IMR-90 (cell line): ENCODE measurements at regions not wholly inside any gene's neighbourhood (a gene's known extent, or its start where the extent isn't known, plus 50 kb on each side); places are given as distances from the start of the nearest gene placed in this dataset.
A peak's percentile ranks its signal among the peaks of the same experiment; 100 is the strongest.

Source experiments
- ATAC-seq: fragments of 200-7000 bp; cut with Tn5 transposase; 2 replicates; pipeline ENCODE4 v1.9.1; 2020; ENCODE audit warnings: low read depth, mild to moderate bottlenecking, moderate library complexity
- BruUV-seq: library from RNA; stranded (reverse); fragments of 400-500 nt; replicated peaks from 2 replicates; lab custom pipeline; 2021; lab: Mats Ljungman, UMichigan
- CTCF ChIA-PET: fragments of 300-600 bp; formaldehyde crosslinking; extraction: SDS; loops from one replicate; lab custom pipeline; 2021; ENCODE audit warnings: antibody characterized with exemption; lab: Yijun Ruan, JAX
- POLR2A ChIA-PET: fragments of 300-600 bp; sonication (Branson Sonifier 250); formaldehyde crosslinking; loops from one replicate; lab custom pipeline; 2022; ENCODE audit warnings: antibody characterized with exemption; ENCODE audit not compliant: unreplicated experiment; lab: Charles Lee
- DNase-seq: peaks from one replicate; pipeline ENCODE4 v3.0.0; 2013
- H2AFZ ChIP-seq: replicated peaks from 2 replicates; pipeline ENCODE3; 2013; ENCODE audit warnings: low read length, mild to moderate bottlenecking; ENCODE audit not compliant: poor library complexity
- H2AK5ac ChIP-seq: 2 replicates; pipeline ENCODE4 v1.6.1; 2013; ENCODE audit warnings: low read depth, low read length, inconsistent platforms
- H2AK9ac ChIP-seq: replicated peaks from 2 replicates; pipeline ENCODE3; 2013; ENCODE audit warnings: mild to moderate bottlenecking, low read depth, low read length, moderate library complexity; ENCODE audit not compliant: poor library complexity
- H2BK120ac ChIP-seq: 2 replicates; pipeline ENCODE4 v1.6.1; 2013; ENCODE audit warnings: low read depth, low read length, inconsistent platforms
- H2BK15ac ChIP-seq: 3 replicates; pipeline ENCODE4 v1.6.1; 2013; ENCODE audit warnings: low read depth, low read length, inconsistent platforms
- H2BK20ac ChIP-seq: 2 replicates; pipeline ENCODE4 v1.6.1; 2013; ENCODE audit warnings: low read depth, mild to moderate bottlenecking, inconsistent platforms, low read length, moderate library complexity
- H2BK5ac ChIP-seq: 2 replicates; pipeline ENCODE4 v1.6.1; 2013; ENCODE audit warnings: mild to moderate bottlenecking, low read depth, low read length, inconsistent platforms; ENCODE audit not compliant: poor library complexity, severe bottlenecking
- H3K14ac ChIP-seq: replicated peaks from 2 replicates; pipeline ENCODE4 v1.6.1; 2013; ENCODE audit warnings: low read depth, low read length, inconsistent platforms
- H3K18ac ChIP-seq: 2 replicates; pipeline ENCODE4 v1.6.1; 2013; ENCODE audit warnings: low read depth, low read length, control low read depth
- H3K23ac ChIP-seq: 2 replicates; pipeline ENCODE4 v1.6.1; 2013; ENCODE audit warnings: low read depth, low read length, inconsistent platforms
- H3K27ac ChIP-seq: 2 replicates; pipeline ENCODE4 v1.5.1; 2013; ENCODE audit warnings: mild to moderate bottlenecking, control low read depth, low read length; ENCODE audit not compliant: insufficient read depth
- H3K27me3 ChIP-seq: 2 replicates; pipeline ENCODE4 v1.6.1; 2013; ENCODE audit warnings: low read length; ENCODE audit not compliant: control insufficient read depth, insufficient read depth
- H3K36me3 ChIP-seq: 2 replicates; pipeline ENCODE4 v1.6.1; 2013; ENCODE audit warnings: low read length, mixed read lengths; ENCODE audit not compliant: control insufficient read depth, insufficient read depth
- H3K4ac ChIP-seq: 2 replicates; pipeline ENCODE4 v1.6.1; 2013; ENCODE audit warnings: low read depth, low read length, inconsistent platforms
- H3K4me1 ChIP-seq: 2 replicates; pipeline ENCODE4 v1.6.1; 2013; ENCODE audit warnings: low read length, mixed read lengths; ENCODE audit not compliant: control insufficient read depth, insufficient read depth
- H3K4me2 ChIP-seq: 2 replicates; pipeline ENCODE4 v1.6.1; 2013; ENCODE audit warnings: low read depth, mild to moderate bottlenecking, control low read depth, low read length, moderate library complexity
- H3K4me3 ChIP-seq: 2 replicates; pipeline ENCODE4 v1.5.1; 2013; ENCODE audit warnings: low read depth, mild to moderate bottlenecking, control low read depth, low read length, moderate library complexity; ENCODE audit not compliant: insufficient read depth
- H3K56ac ChIP-seq: 2 replicates; pipeline ENCODE4 v1.6.1; 2013; ENCODE audit warnings: low read length, inconsistent platforms; ENCODE audit not compliant: insufficient read depth; ENCODE audit errors: extremely low read depth
- H3K79me1 ChIP-seq, 2 experiments: 2 replicates each; pipeline ENCODE4 v1.6.1; 2013; ENCODE audit warnings: low read length in 2 of 2, inconsistent platforms in 1 of 2, low read depth in 1 of 2
- H3K9ac ChIP-seq: 2 replicates; pipeline ENCODE4 v1.6.1; 2013; ENCODE audit warnings: low read depth, low read length, control low read depth
- H3K9me1 ChIP-seq: 2 replicates; pipeline ENCODE4 v1.6.1; 2013; ENCODE audit warnings: low read length, inconsistent platforms; ENCODE audit not compliant: insufficient read depth
- H3K9me3 ChIP-seq: 2 replicates; pipeline ENCODE4 v1.6.1; 2013; ENCODE audit warnings: low read length; ENCODE audit not compliant: control insufficient read depth, insufficient read depth
- H4K20me1 ChIP-seq: 2 replicates; pipeline ENCODE4 v1.6.1; 2013; ENCODE audit warnings: low read length, inconsistent platforms; ENCODE audit not compliant: insufficient read depth
- H4K5ac ChIP-seq: 2 replicates; pipeline ENCODE4 v1.6.1; 2013; ENCODE audit warnings: mild to moderate bottlenecking, low read depth, low read length, control low read depth
- H4K8ac ChIP-seq, 2 experiments: 2 replicates each; pipeline ENCODE4 v1.6.1; 2013; ENCODE audit warnings: low read depth in 2 of 2, low read length in 2 of 2, control low read depth in 1 of 2, inconsistent platforms in 1 of 2
- H4K91ac ChIP-seq: 2 replicates; pipeline ENCODE4 v1.6.1; 2013; ENCODE audit warnings: low read depth, low read length, inconsistent platforms; ENCODE audit not compliant: insufficient read depth
- BHLHE40 ChIP-seq: fragments of 150-350 bp; IDR thresholded peaks from 2 replicates; pipeline ENCODE4 v1.6.1; 2016; ENCODE audit warnings: mild to moderate bottlenecking, low read depth, low read length
- CEBPB ChIP-seq: IDR thresholded peaks from 2 replicates; pipeline ENCODE4 v1.6.1; 2012; ENCODE audit warnings: low read depth, low read length, improper control_type of control experiment
- CHD1 ChIP-seq: IDR thresholded peaks from 2 replicates; pipeline ENCODE4 v1.6.1; 2012; ENCODE audit warnings: low read depth, low read length, improper control_type of control experiment
- CTCF ChIP-seq: conservative IDR thresholded peaks from 2 replicates; pipeline ENCODE4 v1.5.1; 2012; ENCODE audit warnings: mild to moderate bottlenecking, low read depth, low read length, improper control_type of control experiment
- ELK1 ChIP-seq: fragments of 150-350 bp; IDR thresholded peaks from 2 replicates; pipeline ENCODE4 v1.6.1; 2016; ENCODE audit warnings: low read depth, mild to moderate bottlenecking, low read length, moderate library complexity, borderline replicate concordance
- FOS ChIP-seq: fragments of 150-350 bp; IDR thresholded peaks from 2 replicates; pipeline ENCODE4 v1.6.1; 2016; ENCODE audit warnings: low read depth, low read length
- MAFK ChIP-seq: IDR thresholded peaks from 2 replicates; pipeline ENCODE4 v1.6.1; 2012; ENCODE audit warnings: low read depth, low read length, improper control_type of control experiment
- MAZ ChIP-seq: IDR thresholded peaks from 2 replicates; pipeline ENCODE4 v1.6.1; 2012; ENCODE audit warnings: low read depth, mild to moderate bottlenecking, low read length, improper control_type of control experiment, moderate library complexity, borderline replicate concordance
- MXI1 ChIP-seq: IDR thresholded peaks from 2 replicates; pipeline ENCODE4 v1.6.1; 2012; ENCODE audit warnings: low read depth, mild to moderate bottlenecking, low read length, moderate library complexity, borderline replicate concordance
- NFE2L2 ChIP-seq: fragments of 150-350 bp; IDR thresholded peaks from 2 replicates; pipeline ENCODE4 v1.6.1; 2016; ENCODE audit warnings: low read depth, mild to moderate bottlenecking, low read length
- POLR2A ChIP-seq: IDR thresholded peaks from 2 replicates; pipeline ENCODE4 v1.6.1; 2012; ENCODE audit warnings: mild to moderate bottlenecking, low read depth, low read length
- RAD21 ChIP-seq: IDR thresholded peaks from 2 replicates; pipeline ENCODE4 v1.6.1; 2012; ENCODE audit warnings: low read length, improper control_type of control experiment
- RCOR1 ChIP-seq: IDR thresholded peaks from 2 replicates; pipeline ENCODE4 v1.6.1; 2012; ENCODE audit warnings: mild to moderate bottlenecking, low read length, improper control_type of control experiment; ENCODE audit not compliant: insufficient replicate concordance
- RFX5 ChIP-seq: IDR thresholded peaks from 2 replicates; pipeline ENCODE4 v1.8.0; 2012; ENCODE audit warnings: low read depth, mild to moderate bottlenecking, low read length, moderate library complexity
- USF2 ChIP-seq: fragments of 150-350 bp; IDR thresholded peaks from 2 replicates; pipeline ENCODE4 v1.6.1; 2017; ENCODE audit warnings: mild to moderate bottlenecking, antibody characterized with exemption, low read length, low read depth
- WGBS, 2 experiments: methylation state at CpG; one replicate each; pipeline versions ENCODE4 v1.1.5 to v1.1.7; 2013; ENCODE audit warnings: missing lambda C conversion rate in 2 of 2; ENCODE audit not compliant: insufficient read length in 1 of 2; ENCODE audit errors: extremely low coverage in 2 of 2; 5-methylcytosine and 5-hydroxymethylcytosine counted together
- dilution Hi-C: fragments of 300-500 bp; cut with HindIII; formaldehyde crosslinking; loops from one replicate; pipeline ENCODE4 v1.14.3; 2018; ENCODE audit warnings: low sequenced_read_pairs; ENCODE audit not compliant: unreplicated experiment
- in situ Hi-C: fragments of 300-500 bp; cut with MboI; formaldehyde crosslinking; loops from 3 replicates; pipeline ENCODE4 v1.14.3; 2019; ENCODE audit warnings: low sequenced_read_pairs, inconsistent platforms, mixed read lengths
- intact Hi-C: fragments of 100-400 bp; cut with micrococcal nuclease; formaldehyde crosslinking; loops from 2 replicates; pipeline ENCODE4 v1.10.0; 2022

GRCh38 chr16:87100306-87101058, 216.7 kb downstream of the C16orf95 start:
- H4K8ac ChIP-seq, result no peak overlapping the region
- no peak overlapping the region for H2AK5ac ChIP-seq
- H3K4ac ChIP-seq, result no peak overlapping the region
- ChIA-PET CTCF (interaction anchor here (0.9 to 1.2 kb wide), 2 partner anchors 134 to 536 kb away, joined by 3 read pairs; no protein-coding TSS in a partner anchor), POLR2A (no interaction called here)
- H2BK120ac ChIP-seq, result no peak overlapping the region
- H3K14ac ChIP-seq, result no peak overlapping the region
- no peaks in the 10 kb centered on the region for H3K36me3 ChIP-seq
- H2AFZ ChIP-seq, result no peak overlapping the region
- no peak overlapping the region for H3K18ac ChIP-seq
- no peak overlapping the region for H2BK15ac ChIP-seq
- DNase-seq (no peak), ATAC-seq (no peak)
- no peak overlapping the region for H2BK20ac ChIP-seq
- in situ Hi-C loops, result no loop called here
- H3K9ac ChIP-seq, result no peak overlapping the region
- H4K91ac ChIP-seq, result no peak overlapping the region
- no TSS peak for BruUV-seq
- H3K9me3 ChIP-seq, result 0 out of 2 replicates have a peak, but pooled peaks cover 3% of the 10 kb centered on the region
- intact Hi-C loops, result no loop called here
- no CpG with 5 or more reads among the region's 11 CpGs for WGBS, 2 experiments
- H4K20me1 ChIP-seq, result no peaks in the 10 kb centered on the region
- no peaks in the 10 kb centered on the region for H3K79me1 ChIP-seq
- no peak overlapping the region for H4K5ac ChIP-seq
- dilution Hi-C loops, result no loop called here
- TF ChIP-seq FOS (no peak), CHD1 (no peak), RCOR1 (no peak), CEBPB (no peak), MAFK (no peak), MXI1 (no peak), NFE2L2 (no peak), USF2 (no peak), ELK1 (no peak), BHLHE40 (no peak), RAD21 (no peak), MAZ (no peak), RFX5 (no peak), CTCF (no peak), POLR2A (no peak)
- peak overlapping the region; percentile 47; the same call in 1 of the 2 replicates for H3K23ac ChIP-seq
- no peak overlapping the region for H3K56ac ChIP-seq
- H2AK9ac ChIP-seq, result no peak overlapping the region
- H3K4me1 ChIP-seq, result no peaks in the 10 kb centered on the region
- H3K4me3 ChIP-seq, result no peak overlapping the region
- peaks cover 49% of the 10 kb centered on the region for H3K27me3 ChIP-seq
- H3K9me1 ChIP-seq, result no peaks in the 10 kb centered on the region
- no peak overlapping the region for H3K27ac ChIP-seq
- H3K4me2 ChIP-seq, result no peak overlapping the region
- H2BK5ac ChIP-seq, result no peak overlapping the region
